GM19452 (cell line): ENCODE measurements at regions not wholly inside any gene's neighbourhood (a gene's known extent, or its start where the extent isn't known, plus 50 kb on each side); places are given as distances from the start of the nearest gene placed in this dataset.

ENCODE experiments used
- ATAC-seq: cut with Tn5 transposase; IDR thresholded peaks from one replicate; pipeline ENCODE4 v1.9.1; 2021; ENCODE audit not compliant: unreplicated experiment

- no peak for ATAC-seq
Measured at GRCh38 chr6:15781333-15781732, 118.5 kb upstream of the DTNBP1 start.

- no peak for ATAC-seq
Measured at GRCh38 chr6:15780437-15780836, 117.6 kb upstream of the DTNBP1 start.

- no peak for ATAC-seq
Measured at GRCh38 chr6:15779726-15780125, 116.9 kb upstream of the DTNBP1 start.

- ATAC-seq, result peak; percentile 67
Measured at GRCh38 chr6:15776458-15776980, 113.7 kb upstream of the DTNBP1 start.

- no peak for ATAC-seq
Measured at GRCh38 chr6:15775741-15776140, 112.9 kb upstream of the DTNBP1 start.

GRCh38 chr6:15775076-15775634 lies 112.3 kb upstream of the DTNBP1 start:
- no peak for ATAC-seq

GRCh38 chr6:15773806-15774410 lies 111.1 kb upstream of the DTNBP1 start:
- no peak for ATAC-seq

- peak; percentile 75 for ATAC-seq
Measured at GRCh38 chr6:15770347-15771143, 107.7 kb upstream of the DTNBP1 start.

- ATAC-seq, result no peak
Measured at GRCh38 chr6:15769511-15770018, 106.7 kb upstream of the DTNBP1 start.

GRCh38 chr6:15768999-15769398 lies 106.2 kb upstream of the DTNBP1 start:
- ATAC-seq, result no peak

- no peak for ATAC-seq
Measured at GRCh38 chr6:15763837-15764236, 101.0 kb upstream of the DTNBP1 start.

GRCh38 chr6:15763364-15763763 lies 100.5 kb upstream of the DTNBP1 start:
- no peak for ATAC-seq

GRCh38 chr6:15761045-15761502 lies 98.2 kb upstream of the DTNBP1 start:
- no peak for ATAC-seq

- no peak for ATAC-seq
Measured at GRCh38 chr6:15758631-15759215, 95.9 kb upstream of the DTNBP1 start.

- ATAC-seq, result no peak
Measured at GRCh38 chr6:15755526-15755925, 92.7 kb upstream of the DTNBP1 start.

GRCh38 chr6:15754706-15755079 lies 91.9 kb upstream of the DTNBP1 start:
- ATAC-seq, result no peak

- no peak for ATAC-seq
Measured at GRCh38 chr6:15754035-15754705, 91.3 kb upstream of the DTNBP1 start.

GRCh38 chr6:15752820-15753219 lies 90.0 kb upstream of the DTNBP1 start:
- no peak for ATAC-seq

- ATAC-seq, result no peak
Measured at GRCh38 chr6:15751721-15752350, 89.0 kb upstream of the DTNBP1 start.

- no peak for ATAC-seq
Measured at GRCh38 chr6:15748341-15748740, 85.5 kb upstream of the DTNBP1 start.
